NCI-H446 treated with DMSO at 0.1 percent for 48 hours (cell line): ENCODE measurements at regions not wholly inside any gene's neighbourhood (a gene's known extent, or its start where the extent isn't known, plus 50 kb on each side); places are given as distances from the start of the nearest gene placed in this dataset.
"Not testable (repeated sequence)": the region's sequence is repeated elsewhere in the genome, so short reads cannot be mapped to it uniquely, and the experiment has no call there.

Experiments used
- DNase-seq: peaks from one replicate; lab custom pipeline; 2025; lab: John Stamatoyannopoulos, UW

DNA sequence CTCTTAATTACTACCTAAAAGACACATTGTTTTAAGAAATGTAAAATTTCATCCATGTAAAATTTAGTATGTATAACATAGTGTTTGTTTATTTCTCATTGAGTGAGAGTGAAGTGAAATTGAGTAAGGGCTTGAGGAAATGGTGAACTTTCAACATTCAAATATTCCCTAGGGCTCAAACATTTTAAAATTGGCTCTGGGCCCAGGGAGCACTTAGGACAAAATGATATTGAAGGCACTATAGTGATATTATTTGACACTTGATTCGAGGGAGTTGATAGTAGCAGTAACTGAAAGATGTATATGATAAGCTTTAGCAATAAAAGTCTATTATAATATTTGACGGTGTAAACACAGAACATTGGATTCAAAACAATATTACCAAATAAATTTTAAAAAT lies 1244.0 kb upstream of the TENM3 start:
- no peak for DNase-seq

DNA sequence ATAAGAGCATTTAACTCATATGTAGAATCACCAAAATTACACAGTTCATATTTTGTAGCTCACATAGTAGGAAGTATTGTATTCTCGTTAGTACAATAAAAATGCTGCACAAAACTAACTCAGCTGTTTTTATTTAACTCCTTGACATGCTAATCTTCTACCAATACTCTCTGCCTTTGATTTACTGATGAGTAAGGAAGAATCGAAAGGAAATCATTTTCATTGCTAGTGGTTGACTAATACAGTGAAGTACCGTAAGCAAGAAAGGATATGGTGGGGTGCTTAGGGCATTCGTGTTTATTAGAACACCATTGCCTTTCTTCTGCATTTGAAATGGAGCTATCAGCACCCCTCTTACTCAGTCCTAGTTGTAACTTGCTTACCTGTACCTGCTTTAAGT lies 1239.1 kb upstream of the TENM3 start:
- DNase-seq: no peak

DNA sequence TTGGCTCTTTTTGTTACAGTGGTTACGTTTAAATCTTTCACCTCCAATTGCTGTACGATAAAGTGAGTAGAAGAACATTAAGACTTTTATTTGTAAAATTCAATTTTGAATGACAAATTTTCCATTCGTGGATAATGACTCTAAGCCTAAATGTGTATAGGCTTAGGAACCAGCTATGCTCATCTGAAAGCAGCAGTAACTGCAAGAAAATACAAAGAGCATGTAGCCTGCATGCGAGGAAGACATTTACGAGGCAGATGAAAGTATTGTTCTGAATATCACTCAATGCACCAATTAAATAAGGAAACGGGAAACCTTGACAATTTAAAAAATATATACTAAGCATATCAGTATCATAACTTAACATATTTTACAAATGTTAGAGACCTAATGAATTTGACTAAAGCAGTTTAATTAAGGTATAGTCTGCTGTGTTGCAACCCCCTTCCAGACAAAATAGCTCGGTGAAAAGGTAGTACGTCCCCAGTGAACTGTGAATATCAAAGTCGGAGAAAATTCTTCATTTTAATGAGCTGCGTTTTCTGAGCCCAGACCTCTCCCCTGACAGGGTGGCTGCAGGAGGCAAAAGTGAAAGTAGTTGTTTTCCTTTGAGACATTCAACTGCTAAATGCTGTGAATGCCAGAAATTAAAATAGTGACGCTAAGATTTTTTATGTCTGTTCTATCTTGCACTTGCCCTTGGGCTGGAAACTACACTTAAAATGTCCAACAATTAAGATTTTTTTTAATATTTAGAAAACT lies 1236.5 kb upstream of the TENM3 start:
- DNase-seq: no peak

DNA sequence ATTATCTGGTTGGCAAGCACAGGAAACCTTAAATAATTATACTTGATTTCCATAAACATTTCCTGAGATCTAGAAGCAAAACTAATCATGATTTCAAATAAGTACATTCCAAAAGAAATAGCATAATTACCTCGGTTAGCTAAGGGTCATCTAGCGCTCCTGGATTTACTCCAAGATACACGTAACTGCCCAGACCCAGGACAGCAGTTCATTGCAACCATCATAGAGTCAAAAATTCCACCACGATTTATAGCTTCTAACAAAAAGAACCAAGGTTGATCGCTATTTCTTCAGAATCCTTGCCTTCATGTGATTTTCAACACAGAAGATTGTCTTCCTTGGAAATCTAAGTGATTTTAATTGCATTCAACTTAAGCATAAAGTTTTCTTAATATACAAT lies 1235.5 kb upstream of the TENM3 start:
- no peak for DNase-seq

DNA sequence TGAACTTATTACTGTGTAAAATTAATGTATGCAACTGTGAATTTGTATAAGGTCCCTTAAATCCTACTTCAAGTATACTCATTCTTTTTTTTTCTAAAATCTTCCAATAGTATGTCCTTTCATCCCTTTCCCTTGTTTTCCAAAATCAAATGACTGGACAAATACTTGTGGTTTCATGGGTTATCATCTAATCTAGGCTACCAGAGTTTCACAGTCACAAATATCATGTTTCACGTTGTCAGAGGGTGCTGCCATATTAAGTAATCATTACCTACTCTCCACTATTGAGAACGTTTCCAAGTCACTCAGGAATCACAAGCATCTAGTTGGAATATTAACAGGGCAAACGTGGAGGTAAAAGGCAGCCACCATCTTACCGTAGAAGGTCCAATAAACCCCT lies 1235.0 kb upstream of the TENM3 start:
- DNase-seq: no peak

GRCh38 chr4:181013162-181013561 lies 1230.0 kb upstream of the TENM3 start:
- DNase-seq: no peak

- DNase-seq: no peak
These were observed 1226.2 kb upstream of the TENM3 start for GRCh38 chr4:181017038-181017437.

GRCh38 chr4:181018472-181018871 lies 1224.7 kb upstream of the TENM3 start:
- no peak for DNase-seq

GRCh38 chr4:181018913-181019312 lies 1224.3 kb upstream of the TENM3 start:
- no peak for DNase-seq

DNA sequence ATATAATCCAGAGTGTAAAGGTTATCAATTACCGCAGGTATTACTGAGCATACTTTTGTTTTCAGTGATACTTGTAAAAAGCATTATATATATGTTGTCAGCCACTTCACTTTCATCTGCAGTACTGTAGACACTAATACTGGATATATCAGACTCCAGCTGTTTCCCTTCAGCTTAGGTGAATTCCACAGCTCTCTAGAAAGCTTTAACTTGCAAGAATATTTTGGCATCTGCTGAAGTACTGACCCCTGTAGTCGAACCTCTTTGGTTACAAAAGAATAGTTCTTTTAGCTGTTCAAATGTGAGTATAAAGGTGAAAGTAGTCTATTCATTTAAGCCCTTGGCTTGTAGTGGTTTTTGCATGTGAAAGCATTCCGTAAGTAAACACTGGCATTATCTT lies 1222.7 kb upstream of the TENM3 start:
- DNase-seq: no peak

- DNase-seq: no peak
These were observed 1222.0 kb upstream of the TENM3 start for GRCh38 chr4:181021213-181021612.

DNA sequence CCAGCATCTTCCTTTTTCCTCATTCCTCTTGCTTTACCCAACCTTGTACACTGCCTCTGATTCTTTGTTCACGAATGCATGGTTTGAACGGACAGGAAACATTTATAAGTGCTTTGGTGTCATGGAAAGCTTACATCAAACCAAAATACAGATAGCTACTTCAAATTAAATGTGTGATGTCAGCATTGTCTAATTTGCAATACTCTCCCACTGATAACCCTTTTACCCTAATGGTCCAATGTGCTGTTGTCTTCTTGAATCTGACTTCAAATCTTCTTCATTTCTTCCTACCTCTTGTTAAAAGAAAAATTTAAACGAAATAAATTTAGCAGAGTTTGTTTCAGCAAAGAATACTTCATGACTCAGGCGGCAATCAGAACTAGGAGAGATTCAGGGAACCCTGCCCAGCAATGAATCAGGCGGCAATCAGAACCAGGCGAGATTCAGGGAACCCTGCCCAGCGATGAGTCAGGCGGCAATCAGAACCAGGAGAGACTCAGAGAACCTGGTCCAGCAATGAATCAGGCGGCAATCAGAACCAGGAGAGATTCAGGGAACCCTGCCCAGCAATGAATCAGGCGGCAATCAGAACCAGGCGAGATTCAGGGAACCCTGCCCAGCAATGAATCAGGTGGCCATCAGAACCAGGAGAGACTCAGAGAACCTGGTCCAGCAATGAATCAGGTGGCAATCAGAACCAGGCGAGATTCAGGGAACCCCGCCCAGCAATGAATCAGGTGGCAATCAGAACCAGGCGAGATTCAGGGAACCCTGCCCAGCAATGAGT lies 1212.9 kb upstream of the TENM3 start:
- not testable (repeated sequence) for DNase-seq

- no peak for DNase-seq
These were observed 1212.2 kb upstream of the TENM3 start for GRCh38 chr4:181030961-181031360.

GRCh38 chr4:181043486-181043885 lies 1199.7 kb upstream of the TENM3 start:
- no peak for DNase-seq

DNA sequence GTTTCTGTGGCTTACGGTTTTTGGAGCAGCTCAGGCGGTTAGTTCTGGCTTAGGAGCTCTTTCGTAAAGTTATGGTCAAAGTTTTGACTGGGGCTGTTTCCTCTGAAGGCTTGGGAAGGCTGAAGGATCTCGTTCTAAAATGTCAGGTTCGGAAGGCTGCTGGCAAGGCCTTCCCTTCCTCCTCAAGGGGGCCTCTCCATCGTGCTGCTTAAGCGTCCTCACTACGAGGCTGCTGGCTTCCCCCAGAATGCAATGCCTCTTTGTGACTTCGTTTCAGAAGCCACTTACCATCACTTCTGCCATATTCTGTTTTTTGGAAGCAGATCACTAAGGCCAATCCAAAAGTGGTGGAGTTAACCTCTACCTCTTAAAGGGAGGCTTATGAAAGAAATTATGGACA lies 1196.4 kb upstream of the TENM3 start:
- no peak for DNase-seq

DNA sequence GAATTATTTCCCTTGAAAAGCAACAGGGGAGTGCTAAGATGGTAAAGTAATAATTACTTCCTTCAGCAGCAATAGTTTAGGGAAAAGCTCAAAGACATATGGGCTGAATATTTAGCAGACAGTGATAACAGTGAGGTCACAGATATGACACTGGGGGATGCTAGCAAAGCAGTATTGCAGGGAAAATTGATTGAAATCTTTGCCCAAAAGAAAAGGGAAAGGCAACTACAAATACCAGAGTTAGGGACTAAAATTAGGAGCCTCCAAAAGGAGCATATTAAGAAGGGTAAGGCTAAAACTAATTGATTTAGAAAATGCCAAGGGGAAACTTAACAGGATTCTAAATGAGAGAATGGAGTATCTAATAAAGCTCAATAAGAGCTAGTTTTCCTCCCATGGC lies 1191.3 kb upstream of the TENM3 start:
- no peak for DNase-seq

DNA sequence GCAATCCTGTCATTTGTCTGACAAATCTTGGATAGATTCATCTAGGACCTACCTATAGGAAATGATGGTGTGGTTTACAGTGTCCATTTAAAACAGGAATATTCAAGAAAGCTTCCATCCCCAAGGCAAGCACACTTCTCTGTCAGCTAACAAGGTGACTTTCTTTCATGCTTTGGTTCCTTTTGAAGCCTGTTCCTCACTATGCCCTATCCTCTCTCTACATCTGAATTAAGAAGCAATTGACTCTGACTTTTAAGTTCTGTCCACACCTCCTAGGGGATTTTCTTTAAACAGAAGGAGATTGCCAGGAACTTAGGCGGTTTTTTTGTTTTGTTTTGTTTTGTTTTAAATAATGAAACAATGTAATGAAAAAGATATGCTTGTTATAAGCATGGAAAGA lies 1181.4 kb upstream of the TENM3 start:
- DNase-seq: no peak

- no peak for DNase-seq
These were observed 1180.0 kb upstream of the TENM3 start for GRCh38 chr4:181063212-181063611.

DNA sequence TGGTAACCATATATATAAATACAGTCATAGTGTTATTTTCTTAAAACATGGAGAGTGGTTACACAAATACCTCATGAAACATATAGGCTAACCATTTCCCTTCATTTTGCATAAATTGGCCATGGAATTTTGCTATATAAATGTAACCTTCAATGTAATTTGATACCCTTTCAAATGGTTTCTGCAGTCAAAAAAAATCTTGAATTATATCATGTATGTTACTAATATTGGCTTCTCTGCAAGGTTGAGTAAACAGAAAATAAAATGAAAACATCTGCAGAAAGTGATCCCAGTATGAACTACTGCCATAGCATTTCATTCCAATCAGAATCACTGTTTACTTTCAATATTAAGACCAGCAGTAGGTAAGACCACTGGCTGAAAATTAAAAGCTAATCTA lies 1165.9 kb upstream of the TENM3 start:
- DNase-seq: no peak

DNA sequence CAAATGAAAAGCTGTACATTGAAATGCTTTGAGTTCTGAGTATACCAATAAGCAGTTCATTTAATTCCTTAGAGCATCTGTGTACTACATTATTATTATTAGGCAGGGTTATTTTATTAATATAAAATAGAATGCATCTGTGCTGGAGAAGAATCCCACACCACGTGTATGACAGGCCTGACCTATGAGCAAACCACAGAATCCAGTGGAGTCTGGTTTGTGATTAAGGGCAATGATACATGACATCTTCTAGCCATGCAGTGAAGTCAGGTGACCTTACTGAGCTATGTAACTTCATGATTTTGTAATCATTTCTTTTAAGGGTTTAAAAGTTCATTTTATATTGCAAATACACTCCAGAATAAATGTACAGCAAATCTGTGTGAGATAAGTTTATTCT lies 1165.0 kb upstream of the TENM3 start:
- DNase-seq: no peak

DNA sequence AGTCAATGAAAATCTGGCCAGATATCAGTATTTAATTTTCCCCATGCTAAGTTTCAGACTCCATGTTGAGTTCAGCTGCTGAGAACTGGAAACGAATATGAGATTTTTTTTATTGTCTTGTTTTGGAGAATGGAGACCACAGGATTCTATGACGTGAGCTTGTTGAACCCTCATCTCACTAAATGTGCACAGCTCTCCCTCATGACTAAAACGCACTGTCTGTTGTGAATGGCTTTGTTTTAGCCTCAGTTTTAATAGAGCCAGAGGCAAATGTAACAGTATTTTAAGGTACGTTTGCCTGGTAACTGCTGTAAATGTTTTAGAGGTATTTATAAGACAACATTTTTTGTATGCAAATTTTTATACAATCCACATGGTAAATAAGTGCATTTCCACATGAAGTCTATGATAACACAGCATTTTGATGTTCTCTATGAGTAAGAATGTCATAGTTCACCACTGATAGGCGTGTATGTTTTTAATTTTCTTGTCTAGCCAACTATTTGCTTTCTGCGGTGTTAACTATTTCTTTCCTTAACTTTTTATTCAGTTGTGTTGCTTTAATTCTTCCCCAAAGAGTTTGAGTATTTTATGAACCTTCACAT lies 1159.3 kb upstream of the TENM3 start:
- no peak for DNase-seq

GRCh38 chr4:181085557-181085956 lies 1157.6 kb upstream of the TENM3 start:
- DNase-seq: no peak

GRCh38 chr4:181105487-181105886 lies 1137.7 kb upstream of the TENM3 start:
- no peak for DNase-seq
